ENCODE measurements at regions not wholly inside any gene's neighbourhood (a gene's known extent, or its start where the extent isn't known, plus 50 kb on each side); places are given as distances from the start of the nearest gene placed in this dataset.

DNA sequence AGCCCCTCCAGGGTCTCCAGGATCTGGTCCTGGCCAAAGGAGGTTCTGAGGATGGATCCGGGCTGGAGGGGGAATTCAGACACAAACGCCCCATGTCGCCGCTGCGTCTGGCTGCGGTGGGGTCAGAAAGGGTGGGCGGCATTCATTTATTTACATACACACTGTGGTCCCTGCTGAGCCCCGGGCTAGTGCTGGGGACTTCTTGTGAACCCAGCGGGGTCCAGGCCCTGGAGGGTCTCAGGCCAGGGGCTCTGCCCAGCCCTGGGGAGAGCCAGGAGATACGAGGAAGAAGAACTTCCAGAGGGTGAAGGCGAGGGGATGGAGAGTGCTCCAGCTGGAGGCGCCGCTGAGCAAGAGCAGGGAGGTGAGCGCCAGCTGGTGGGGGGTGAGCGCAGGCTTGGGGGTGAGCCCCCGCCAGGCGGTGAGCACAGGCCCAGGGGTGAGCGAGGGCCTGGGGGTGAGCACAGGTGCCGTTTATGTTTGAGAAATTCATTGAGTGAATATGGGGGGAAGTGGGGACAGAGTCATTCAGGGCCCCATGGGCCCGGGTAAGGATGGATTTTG lies 68.1 kb downstream of the NCOR2 start:
- in situ Hi-C loops (cut with HindIII; ENCODE audit: low pct_unique_long_range_greater_than_20kb, low sequenced_read_pairs) (no loop called here), intact Hi-C loops (cut with micrococcal nuclease; ENCODE audit: unreplicated experiment) (no loop called here)
- Histone ChIP-seq H3K36me3 (ENCODE audit: control insufficient read depth, insufficient read depth, low read length) (no peaks in the 10 kb centered on the region; the same call in 1 of the 2 replicates), H3K4me3 (ENCODE audit: low read depth in 2 of 2, low read length in 2 of 2) (no peak overlapping the region), H3K27me3 (ENCODE audit: control insufficient read depth, insufficient read depth, low read length) (no peaks in the 10 kb centered on the region), H3K4me1 (ENCODE audit: control insufficient read depth, insufficient read depth, low read length) (peaks cover 62% of the 10 kb centered on the region), H3K27ac (ENCODE audit: low read length) (peak overlapping the region; percentile 71; the same call in 1 of the 2 replicates), H3K9me3 (ENCODE audit: control insufficient read depth, insufficient read depth, low read depth, low read length) (no peaks in the 10 kb centered on the region)
- TF ChIP-seq POLR2AphosphoS5 (IDR thresholded peaks at IDR 0.05; ENCODE audit: low read depth, low read length) (no peak), SIN3A (IDR thresholded peaks at IDR 0.05; ENCODE audit: borderline replicate concordance, insufficient read depth, low read depth, low read length) (no peak), TCF7L2 (IDR thresholded peaks at IDR 0.05; ENCODE audit: low read depth, low read length) (no peak), REST (IDR thresholded peaks at IDR 0.05; ENCODE audit: insufficient read depth in 1 of 2, low read depth in 2 of 2, low read length in 1 of 2) (no peak), CTCF (IDR thresholded peaks at IDR 0.05) (no peak; the same call in 1 of the 2 replicates)
- no TSS peak for BruUV-seq (replicated peaks)
- ATAC-seq, result no peak
- POLR2A ChIA-PET, result no interaction called here
- CTCF ChIA-PET, result no interaction called here
- no peak for DNase-seq (ENCODE audit: low read depth, low spot score)

GRCh38 chr12:124498275-124499189 lies 68.9 kb downstream of the NCOR2 start:
- ATAC-seq (no peak), DNase-seq (ENCODE audit: low read depth, low spot score) (no peak)
- Histone ChIP-seq H3K4me1 (ENCODE audit: control insufficient read depth, insufficient read depth, low read length) (peaks cover 67% of the 10 kb centered on the region), H3K9me3 (ENCODE audit: control insufficient read depth, insufficient read depth, low read depth, low read length) (no peaks in the 10 kb centered on the region), H3K27ac (ENCODE audit: low read length) (peak overlapping the region; percentile 71), H3K4me3 (ENCODE audit: low read depth in 2 of 2, low read length in 2 of 2) (no peak overlapping the region), H3K27me3 (ENCODE audit: control insufficient read depth, insufficient read depth, low read length) (no peaks in the 10 kb centered on the region), H3K36me3 (ENCODE audit: control insufficient read depth, insufficient read depth, low read length) (no peaks in the 10 kb centered on the region; the same call in 1 of the 2 replicates)
- in situ Hi-C loops (cut with HindIII; ENCODE audit: low pct_unique_long_range_greater_than_20kb, low sequenced_read_pairs), result no loop called here
- no TSS peak for BruUV-seq (replicated peaks)
- ChIA-PET CTCF (no interaction called here), POLR2A (no interaction called here)
- intact Hi-C loops (cut with micrococcal nuclease; ENCODE audit: unreplicated experiment), result no loop called here
- no peak; the same call in 1 of the 2 replicates for TF ChIP-seq POLR2AphosphoS5 (IDR thresholded peaks at IDR 0.05; ENCODE audit: low read depth, low read length)
- TF ChIP-seq REST (IDR thresholded peaks at IDR 0.05; ENCODE audit: insufficient read depth in 1 of 2, low read depth in 2 of 2, low read length in 1 of 2), result no peak
- no peak for TF ChIP-seq TCF7L2 (IDR thresholded peaks at IDR 0.05; ENCODE audit: low read depth, low read length)
- TF ChIP-seq CTCF (IDR thresholded peaks at IDR 0.05), result no peak
- no peak for TF ChIP-seq SIN3A (IDR thresholded peaks at IDR 0.05; ENCODE audit: borderline replicate concordance, insufficient read depth, low read depth, low read length)

Measured in Panc1 (cell line).